H9 (cell line): ENCODE measurements at regions not wholly inside any gene's neighbourhood (a gene's known extent, or its start where the extent isn't known, plus 50 kb on each side); places are given as distances from the start of the nearest gene placed in this dataset.

Experiments used
- DNase-seq: peaks from one replicate; pipeline ENCODE4 v3.0.0-alpha.2; 2017
- H2AFZ ChIP-seq: one replicate; pipeline ENCODE4 v1.6.1; 2013; ENCODE audit warnings: mild to moderate bottlenecking, low read length, control low read depth, moderate library complexity
- H2AK5ac ChIP-seq: 2 replicates; pipeline ENCODE4 v1.6.1; 2013; ENCODE audit warnings: low read length, control low read depth, mixed read lengths; ENCODE audit not compliant: insufficient read length
- H2BK120ac ChIP-seq: one replicate; pipeline ENCODE4 v1.6.1; 2013; ENCODE audit warnings: low read depth, mild to moderate bottlenecking, low read length, control low read depth, inconsistent platforms; ENCODE audit not compliant: poor library complexity, severe bottlenecking
- H2BK12ac ChIP-seq: 2 replicates; pipeline ENCODE4 v1.6.1; 2013; ENCODE audit warnings: low read length, control low read depth, mixed read lengths, low read depth; ENCODE audit not compliant: insufficient read length
- H2BK15ac ChIP-seq: 2 replicates; pipeline ENCODE4 v1.6.1; 2013; ENCODE audit warnings: low read depth, low read length, control low read depth
- H2BK20ac ChIP-seq: one replicate; pipeline ENCODE4 v1.6.1; 2013; ENCODE audit warnings: low read depth, mild to moderate bottlenecking, low read length, control low read depth, inconsistent platforms; ENCODE audit not compliant: poor library complexity, severe bottlenecking
- H2BK5ac ChIP-seq: 2 replicates; pipeline ENCODE4 v1.6.1; 2013; ENCODE audit warnings: low read length, control low read depth, mixed read lengths; ENCODE audit not compliant: insufficient read length
- H3K14ac ChIP-seq: 2 replicates; pipeline ENCODE4 v1.6.1; 2013; ENCODE audit warnings: low read length, control low read depth; ENCODE audit not compliant: insufficient read depth
- H3K18ac ChIP-seq: 2 replicates; pipeline ENCODE4 v1.6.1; 2013; ENCODE audit warnings: low read depth, mild to moderate bottlenecking, mixed read lengths, low read length, control low read depth; ENCODE audit not compliant: insufficient read length
- H3K23ac ChIP-seq: 2 replicates; pipeline ENCODE4 v1.6.1; 2013; ENCODE audit warnings: low read length, control low read depth, mixed read lengths, low read depth; ENCODE audit not compliant: insufficient read length
- H3K23me2 ChIP-seq: 2 replicates; pipeline ENCODE4 v1.6.1; 2013; ENCODE audit warnings: low read depth, mild to moderate bottlenecking, mixed read lengths, low read length, control low read depth; ENCODE audit not compliant: insufficient read length, poor library complexity, severe bottlenecking
- H3K27ac ChIP-seq: 2 replicates; pipeline ENCODE4 v1.5.1; 2013; ENCODE audit warnings: low read length, control low read depth, mixed read lengths, low read depth; ENCODE audit not compliant: insufficient read length
- H3K27me3 ChIP-seq: 2 replicates; pipeline ENCODE4 v1.6.1; 2013; ENCODE audit warnings: low read length, control low read depth, inconsistent platforms; ENCODE audit not compliant: insufficient read depth
- H3K4ac ChIP-seq: 2 replicates; pipeline ENCODE4 v1.6.1; 2013; ENCODE audit warnings: low read depth, mild to moderate bottlenecking, control low read depth, inconsistent platforms, low read length, moderate library complexity
- H3K4me1 ChIP-seq: 2 replicates; pipeline ENCODE4 v1.6.1; 2013; ENCODE audit warnings: low read length, control low read depth, inconsistent platforms; ENCODE audit not compliant: insufficient read depth
- H3K4me2 ChIP-seq: 2 replicates; pipeline ENCODE4 v1.6.1; 2013; ENCODE audit warnings: low read length, control low read depth, mixed read lengths; ENCODE audit not compliant: insufficient read length, insufficient read depth
- H3K56ac ChIP-seq: 2 replicates; pipeline ENCODE4 v1.6.1; 2013; ENCODE audit warnings: low read depth, mild to moderate bottlenecking, mixed read lengths, low read length, control low read depth; ENCODE audit not compliant: insufficient read length
- H3K79me1 ChIP-seq: 2 replicates; pipeline ENCODE4 v1.6.1; 2013; ENCODE audit warnings: low read depth, mild to moderate bottlenecking, moderate library complexity, low read length, control low read depth, inconsistent platforms; ENCODE audit not compliant: insufficient read depth, poor library complexity, severe bottlenecking
- H3K79me2 ChIP-seq: 2 replicates; pipeline ENCODE4 v1.6.1; 2013; ENCODE audit warnings: low read length, control low read depth, inconsistent platforms; ENCODE audit not compliant: insufficient read depth
- H3K9ac ChIP-seq: 2 replicates; pipeline ENCODE4 v1.6.1; 2013; ENCODE audit warnings: low read length, control low read depth, mixed read lengths; ENCODE audit not compliant: insufficient read length; ENCODE audit errors: extremely low read depth
- H3K9me3 ChIP-seq: one replicate; pipeline ENCODE4 v1.6.1; 2013; ENCODE audit warnings: low read depth, low read length, inconsistent platforms; ENCODE audit not compliant: control insufficient read depth
- H3T11ph ChIP-seq: one replicate; pipeline ENCODE4 v1.6.1; 2013; ENCODE audit warnings: mild to moderate bottlenecking, low read length, control low read depth, inconsistent platforms
- H4K20me1 ChIP-seq: one replicate; pipeline ENCODE4 v1.6.1; 2013; ENCODE audit not compliant: control insufficient read depth, insufficient read length, insufficient read depth
- H4K5ac ChIP-seq: 2 replicates; pipeline ENCODE4 v1.6.1; 2013; ENCODE audit warnings: low read depth, mild to moderate bottlenecking, mixed read lengths, low read length, control low read depth; ENCODE audit not compliant: insufficient read length
- H4K8ac ChIP-seq: replicated peaks from 2 replicates; pipeline ENCODE4 v1.6.1; 2013; ENCODE audit warnings: low read length, control low read depth, mixed read lengths, low read depth; ENCODE audit not compliant: insufficient read length
- H4K91ac ChIP-seq: 2 replicates; pipeline ENCODE4 v1.6.1; 2013; ENCODE audit warnings: low read depth, mild to moderate bottlenecking, moderate library complexity, mixed read lengths, low read length, control low read depth; ENCODE audit not compliant: insufficient read length
- H3K27ac Mint-ChIP-seq, 3 experiments: 2 replicates in 2 of 3; 3 replicates in 1 of 3; pipeline ENCODE4 v1.8.0; 2020 to 2021; ENCODE audit warnings: mixed read lengths in 3 of 3, mild to moderate bottlenecking in 1 of 3, moderate library complexity in 1 of 3
- H3K27me3 Mint-ChIP-seq: 2 replicates; pipeline ENCODE4 v1.8.0; 2021; ENCODE audit warnings: low read depth, mild to moderate bottlenecking, moderate library complexity, mixed read lengths
- H3K36me3 Mint-ChIP-seq, 3 experiments: 2 replicates in 2 of 3; 3 replicates in 1 of 3; pipeline ENCODE4 v1.8.0; 2020 to 2021; ENCODE audit warnings: low read depth in 3 of 3, mixed read lengths in 3 of 3; ENCODE audit not compliant: insufficient read depth in 1 of 3
- H3K4me1 Mint-ChIP-seq, 2 experiments: 2 replicates each; pipeline ENCODE4 v1.8.0; 2020; ENCODE audit warnings: mixed read lengths in 2 of 2
- H3K4me3 Mint-ChIP-seq, 2 experiments: 2 replicates in 1 of 2; 3 replicates in 1 of 2; pipeline ENCODE4 v1.8.0; 2020 to 2021; ENCODE audit warnings: mild to moderate bottlenecking in 2 of 2, mixed read lengths in 2 of 2, moderate library complexity in 1 of 2
- H3K9me3 Mint-ChIP-seq, 2 experiments: 2 replicates in 1 of 2; 3 replicates in 1 of 2; pipeline ENCODE4 v1.8.0; 2020; ENCODE audit warnings: mild to moderate bottlenecking in 2 of 2, mixed read lengths in 2 of 2, moderate library complexity in 1 of 2
- CTCF ChIP-seq: fragments of 200-600 bp; sonication (generic); conservative IDR thresholded peaks from 3 replicates; pipeline ENCODE4 v1.8.0; 2021; ENCODE audit warnings: antibody characterized with exemption, mild to moderate bottlenecking
- WGBS: extraction: QIAGEN DNeasy Blood & Tissue Kit; methylation state at CpG from one replicate; pipeline ENCODE4 v1.1.7; 2013; ENCODE audit warnings: missing lambda C conversion rate, low lambda C conversion rate, mixed read lengths; ENCODE audit not compliant: insufficient read length; ENCODE audit errors: extremely low coverage; 5-methylcytosine and 5-hydroxymethylcytosine counted together

GRCh38 chr2:101624706-101625332, 72.7 kb upstream of the MAP4K4 start:
- Mint-ChIP-seq H3K4me3 (no peak overlapping the region), H3K27me3 (no peaks in the 10 kb centered on the region), H3K9me3 (peaks cover 0 to 4% of the 10 kb centered on the region in 2 experiments; a peak in 1 of 5 replicates), H3K27ac (no peak overlapping the region), H3K36me3 (peaks cover 0 to 6% (median 4%) of the 10 kb centered on the region in 3 experiments; a peak in 2 of 7 replicates), H3K4me1 (peaks cover 17 to 29% of the 10 kb centered on the region in 2 experiments)
- Histone ChIP-seq H4K20me1 (no peaks in the 10 kb centered on the region), H3K4me1 (peaks cover 4% of the 10 kb centered on the region; the same call in 1 of the 2 replicates), H2AK5ac (no peak overlapping the region), H3K9ac (no peak overlapping the region), H3K4me2 (no peak overlapping the region), H3K27ac (no peak overlapping the region), H3K23me2 (no peaks in the 10 kb centered on the region), H3K79me1 (no peaks in the 10 kb centered on the region), H2BK120ac (no peak overlapping the region), H3K23ac (no peak overlapping the region), H3K4ac (no peak overlapping the region), H3K14ac (no peak overlapping the region), H2AFZ (no peak overlapping the region), H2BK12ac (no peak overlapping the region), H2BK15ac (no peak overlapping the region), H4K8ac (no peak overlapping the region), H3K27me3 (no peaks in the 10 kb centered on the region), H3T11ph (no peak overlapping the region), H3K18ac (no peak overlapping the region), H2BK20ac (no peak overlapping the region), H3K56ac (no peak overlapping the region), H3K79me2 (no peaks in the 10 kb centered on the region), H4K5ac (no peak overlapping the region), H4K91ac (no peak overlapping the region), H2BK5ac (no peak overlapping the region), H3K9me3 (no peaks in the 10 kb centered on the region)
- no CpG with 5 or more reads among the region's 14 CpGs for WGBS
- no peak for DNase-seq
- TF ChIP-seq CTCF: no peak
